ENCODE measurements at regions not wholly inside any gene's neighbourhood (a gene's known extent, or its start where the extent isn't known, plus 50 kb on each side); places are given as distances from the start of the nearest gene placed in this dataset.

DNA sequence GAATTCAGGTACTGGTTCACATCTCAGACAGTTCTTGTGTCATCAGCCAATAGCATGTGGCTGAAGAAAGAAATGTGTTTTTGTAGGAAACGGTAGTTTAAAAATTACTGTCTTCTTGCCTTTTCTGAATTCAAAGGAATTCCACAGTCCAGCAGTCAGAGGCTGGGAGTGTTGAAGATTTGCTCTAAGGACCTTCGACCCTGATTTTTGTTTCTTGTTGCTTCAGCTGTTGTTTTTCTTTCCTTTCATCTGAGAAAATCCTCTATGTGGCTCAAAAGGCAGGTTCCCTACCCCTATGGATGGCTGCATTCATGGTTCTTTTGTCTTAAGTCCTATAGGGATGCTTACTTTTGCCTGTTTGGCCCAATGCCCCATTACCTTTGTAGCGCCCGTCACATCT lies 304.9 kb downstream of the TMEM167A start:
- H3K27ac ChIP-seq (ENCODE audit: low read depth in 1 of 2, low read length in 2 of 2), result no peak overlapping the region
- TF ChIP-seq YY1 (IDR thresholded peaks at IDR 0.05) (no peak), HNF4A (conservative IDR thresholded peaks at IDR 0.05) (no peak), FOXA2 (IDR thresholded peaks at IDR 0.05) (no peak), RXRA (IDR thresholded peaks at IDR 0.05) (no peak), TAF1 (conservative IDR thresholded peaks at IDR 0.05) (no peak), HNF4G (IDR thresholded peaks at IDR 0.05) (no peak), FOXA1 (IDR thresholded peaks at IDR 0.05) (no peak), JUND (IDR thresholded peaks at IDR 0.05) (no peak)
- WGBS, result 93% methylated on average over 4 of the region's 4 CpGs
- DNase-seq (ENCODE audit: low spot score), result no peak
- H3K4me1 ChIP-seq (ENCODE audit: control insufficient read depth in 4 of 4, insufficient read depth in 4 of 4, low read length in 3 of 4), result no peaks in the 10 kb centered on the region
- H3K9me3 ChIP-seq (ENCODE audit: control insufficient read depth in 4 of 4, low read length in 3 of 4), result peaks cover 0 to 5% (median 1%) of the 10 kb centered on the region in 4 donors
- no peaks in the 10 kb centered on the region for H3K27me3 ChIP-seq (ENCODE audit: control insufficient read depth in 4 of 4, insufficient read depth in 4 of 4, low read length in 3 of 4)
- no peak overlapping the region for H3K9ac ChIP-seq (ENCODE audit: low read depth in 1 of 2, low read length in 2 of 2)
- H3K36me3 ChIP-seq (ENCODE audit: control insufficient read depth in 4 of 4, insufficient read depth in 3 of 4, low read depth in 1 of 4, low read length in 3 of 4), result no peaks in the 10 kb centered on the region
- no peak overlapping the region for H3K4me3 ChIP-seq (ENCODE audit: low read depth in 1 of 3, low read length in 3 of 3)

DNA sequence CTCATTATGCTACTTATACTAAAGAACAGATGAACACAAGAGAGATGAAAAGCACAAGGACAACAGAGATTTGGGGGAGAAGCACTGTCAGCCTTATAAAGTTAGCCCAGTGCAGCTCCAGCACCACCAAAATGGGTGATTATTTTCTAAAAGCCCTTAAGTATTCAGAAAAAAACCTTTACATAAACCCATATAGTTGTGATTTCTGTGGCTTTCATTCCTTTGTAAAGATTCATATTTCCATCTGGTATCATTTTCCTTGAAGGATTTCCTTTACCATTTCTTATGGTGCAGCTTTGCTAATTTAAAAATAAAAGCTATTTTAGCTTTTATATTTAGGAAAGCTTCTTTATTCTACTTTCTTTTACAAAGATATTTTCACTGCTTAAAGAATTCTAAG lies 311.0 kb downstream of the TMEM167A start:
- no peaks in the 10 kb centered on the region for H3K36me3 ChIP-seq (ENCODE audit: control insufficient read depth in 4 of 4, insufficient read depth in 3 of 4, low read depth in 1 of 4, low read length in 3 of 4)
- peaks cover 0 to 5% (median 1%) of the 10 kb centered on the region in 4 donors for H3K9me3 ChIP-seq (ENCODE audit: control insufficient read depth in 4 of 4, low read length in 3 of 4)
- peaks cover 0 to 3% (median 0%) of the 10 kb centered on the region in 4 donors for H3K4me1 ChIP-seq (ENCODE audit: control insufficient read depth in 4 of 4, insufficient read depth in 4 of 4, low read length in 3 of 4)
- no peak overlapping the region for H3K4me3 ChIP-seq (ENCODE audit: low read depth in 1 of 3, low read length in 3 of 3)
- DNase-seq (ENCODE audit: low spot score), result no peak
- H3K27me3 ChIP-seq (ENCODE audit: control insufficient read depth in 4 of 4, insufficient read depth in 4 of 4, low read length in 3 of 4), result no peaks in the 10 kb centered on the region
- no peak overlapping the region for H3K27ac ChIP-seq (ENCODE audit: low read depth in 1 of 2, low read length in 2 of 2)
- TF ChIP-seq, protein P1, sequence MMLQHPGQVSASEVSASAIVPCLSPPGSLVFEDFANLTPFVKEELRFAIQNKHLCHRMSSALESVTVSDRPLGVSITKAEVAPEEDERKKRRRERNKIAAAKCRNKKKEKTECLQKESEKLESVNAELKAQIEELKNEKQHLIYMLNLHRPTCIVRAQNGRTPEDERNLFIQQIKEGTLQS (IDR thresholded peaks at IDR 0.05), result no peak
- H3K9ac ChIP-seq (ENCODE audit: low read depth in 1 of 2, low read length in 2 of 2), result no peak overlapping the region

DNA sequence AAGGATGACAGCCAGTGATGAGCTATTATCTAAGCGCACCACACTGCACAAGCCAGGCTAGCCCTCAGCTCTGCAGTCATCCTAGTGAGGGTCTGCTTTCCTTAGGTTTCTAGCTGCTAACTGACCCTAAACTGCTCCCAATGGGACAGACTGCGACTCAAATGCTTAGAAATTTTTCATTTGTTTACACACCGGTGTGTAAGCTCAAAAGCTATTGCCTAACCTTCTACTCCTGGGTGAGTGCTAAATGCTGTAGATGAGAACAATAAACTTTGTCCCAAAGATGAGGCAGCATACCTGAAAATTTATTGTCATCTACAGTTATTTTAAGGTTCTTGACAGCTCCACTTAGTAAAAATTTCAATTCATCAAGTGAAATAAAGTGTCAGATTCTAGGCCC lies 311.4 kb downstream of the TMEM167A start:
- no peak overlapping the region for H3K9ac ChIP-seq (ENCODE audit: low read depth in 1 of 2, low read length in 2 of 2)
- TF ChIP-seq RXRA (IDR thresholded peaks at IDR 0.05) (no peak), YY1 (IDR thresholded peaks at IDR 0.05) (no peak)
- TF ChIP-seq, protein P2, sequence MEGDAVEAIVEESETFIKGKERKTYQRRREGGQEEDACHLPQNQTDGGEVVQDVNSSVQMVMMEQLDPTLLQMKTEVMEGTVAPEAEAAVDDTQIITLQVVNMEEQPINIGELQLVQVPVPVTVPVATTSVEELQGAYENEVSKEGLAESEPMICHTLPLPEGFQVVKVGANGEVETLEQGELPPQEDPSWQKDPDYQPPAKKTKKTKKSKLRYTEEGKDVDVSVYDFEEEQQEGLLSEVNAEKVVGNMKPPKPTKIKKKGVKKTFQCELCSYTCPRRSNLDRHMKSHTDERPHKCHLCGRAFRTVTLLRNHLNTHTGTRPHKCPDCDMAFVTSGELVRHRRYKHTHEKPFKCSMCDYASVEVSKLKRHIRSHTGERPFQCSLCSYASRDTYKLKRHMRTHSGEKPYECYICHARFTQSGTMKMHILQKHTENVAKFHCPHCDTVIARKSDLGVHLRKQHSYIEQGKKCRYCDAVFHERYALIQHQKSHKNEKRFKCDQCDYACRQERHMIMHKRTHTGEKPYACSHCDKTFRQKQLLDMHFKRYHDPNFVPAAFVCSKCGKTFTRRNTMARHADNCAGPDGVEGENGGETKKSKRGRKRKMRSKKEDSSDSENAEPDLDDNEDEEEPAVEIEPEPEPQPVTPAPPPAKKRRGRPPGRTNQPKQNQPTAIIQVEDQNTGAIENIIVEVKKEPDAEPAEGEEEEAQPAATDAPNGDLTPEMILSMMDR (IDR thresholded peaks at IDR 0.05; ENCODE audit: low read depth, low read length, missing input control), result no peak
- no peak overlapping the region for H3K27ac ChIP-seq (ENCODE audit: low read depth in 1 of 2, low read length in 2 of 2)
- no peak for DNase-seq (ENCODE audit: low spot score)
- no peak overlapping the region for H3K4me3 ChIP-seq (ENCODE audit: low read depth in 1 of 3, low read length in 3 of 3)
- no peaks in the 10 kb centered on the region for H3K27me3 ChIP-seq (ENCODE audit: control insufficient read depth in 4 of 4, insufficient read depth in 4 of 4, low read length in 3 of 4)
- peaks cover 0 to 3% (median 0%) of the 10 kb centered on the region in 4 donors for H3K4me1 ChIP-seq (ENCODE audit: control insufficient read depth in 4 of 4, insufficient read depth in 4 of 4, low read length in 3 of 4)
- WGBS, result 52% methylated on average over 3 of the region's 3 CpGs
- peaks cover 0 to 5% (median 1%) of the 10 kb centered on the region in 4 donors for H3K9me3 ChIP-seq (ENCODE audit: control insufficient read depth in 4 of 4, low read length in 3 of 4)
- no peaks in the 10 kb centered on the region for H3K36me3 ChIP-seq (ENCODE audit: control insufficient read depth in 4 of 4, insufficient read depth in 3 of 4, low read depth in 1 of 4, low read length in 3 of 4)

DNA sequence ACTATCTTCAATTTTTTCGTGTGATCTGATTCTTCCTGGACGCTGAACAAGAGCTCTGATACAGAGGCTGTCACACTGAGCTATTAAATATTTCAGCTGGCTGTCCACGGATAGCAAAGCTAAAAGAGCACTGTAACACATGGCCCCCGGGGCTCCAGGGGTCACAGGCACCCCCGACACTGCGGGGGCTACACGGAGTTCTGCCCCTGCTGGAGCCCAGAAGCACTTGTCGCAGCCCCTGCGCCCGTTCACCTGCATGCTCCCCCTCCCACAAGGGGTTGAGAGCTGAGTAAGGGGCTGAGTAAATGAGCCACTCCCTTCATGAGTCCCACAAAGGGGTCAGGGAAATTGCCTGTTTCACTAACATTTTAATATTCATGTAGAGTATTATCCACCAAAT lies 316.3 kb downstream of the TMEM167A start:
- Histone ChIP-seq H3K9me3 (ENCODE audit: control insufficient read depth in 4 of 4, low read length in 3 of 4) (no peaks in the 10 kb centered on the region), H3K27ac (ENCODE audit: low read depth in 1 of 2, low read length in 2 of 2) (no peak overlapping the region), H3K4me1 (ENCODE audit: control insufficient read depth in 4 of 4, insufficient read depth in 4 of 4, low read length in 3 of 4) (peaks cover 0 to 3% (median 0%) of the 10 kb centered on the region in 4 donors), H3K4me3 (ENCODE audit: low read depth in 1 of 3, low read length in 3 of 3) (no peak overlapping the region), H3K27me3 (ENCODE audit: control insufficient read depth in 4 of 4, insufficient read depth in 4 of 4, low read length in 3 of 4) (no peaks in the 10 kb centered on the region), H3K36me3 (ENCODE audit: control insufficient read depth in 4 of 4, insufficient read depth in 3 of 4, low read depth in 1 of 4, low read length in 3 of 4) (no peaks in the 10 kb centered on the region), H3K9ac (ENCODE audit: low read depth in 1 of 2, low read length in 2 of 2) (no peak overlapping the region)
- no peak for TF ChIP-seq RAD21 (IDR thresholded peaks at IDR 0.05)
- TF ChIP-seq, protein P2 (IDR thresholded peaks at IDR 0.05; ENCODE audit: low read depth, low read length, missing input control), result no peak
- TF ChIP-seq EGR1 (IDR thresholded peaks at IDR 0.05; ENCODE audit: low read depth in 2 of 2), result no peak
- TF ChIP-seq, protein P3, sequence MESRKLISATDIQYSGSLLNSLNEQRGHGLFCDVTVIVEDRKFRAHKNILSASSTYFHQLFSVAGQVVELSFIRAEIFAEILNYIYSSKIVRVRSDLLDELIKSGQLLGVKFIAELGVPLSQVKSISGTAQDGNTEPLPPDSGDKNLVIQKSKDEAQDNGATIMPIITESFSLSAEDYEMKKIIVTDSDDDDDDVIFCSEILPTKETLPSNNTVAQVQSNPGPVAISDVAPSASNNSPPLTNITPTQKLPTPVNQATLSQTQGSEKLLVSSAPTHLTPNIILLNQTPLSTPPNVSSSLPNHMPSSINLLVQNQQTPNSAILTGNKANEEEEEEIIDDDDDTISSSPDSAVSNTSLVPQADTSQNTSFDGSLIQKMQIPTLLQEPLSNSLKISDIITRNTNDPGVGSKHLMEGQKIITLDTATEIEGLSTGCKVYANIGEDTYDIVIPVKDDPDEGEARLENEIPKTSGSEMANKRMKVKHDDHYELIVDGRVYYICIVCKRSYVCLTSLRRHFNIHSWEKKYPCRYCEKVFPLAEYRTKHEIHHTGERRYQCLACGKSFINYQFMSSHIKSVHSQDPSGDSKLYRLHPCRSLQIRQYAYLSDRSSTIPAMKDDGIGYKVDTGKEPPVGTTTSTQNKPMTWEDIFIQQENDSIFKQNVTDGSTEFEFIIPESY (IDR thresholded peaks at IDR 0.05), result no peak
- TF ChIP-seq HNF4A (conservative IDR thresholded peaks at IDR 0.05), result no peak
- TF ChIP-seq HNF4G (IDR thresholded peaks at IDR 0.05), result no peak
- no peak for TF ChIP-seq TAF1 (conservative IDR thresholded peaks at IDR 0.05)
- no peak for TF ChIP-seq FOXA2 (IDR thresholded peaks at IDR 0.05)
- no peak for TF ChIP-seq JUND (IDR thresholded peaks at IDR 0.05)
- 87% methylated on average over 10 of the region's 10 CpGs for WGBS
- DNase-seq (ENCODE audit: low spot score), result no peak
